Panc1 (cell line): ENCODE measurements at regions not wholly inside any gene's neighbourhood (a gene's known extent, or its start where the extent isn't known, plus 50 kb on each side); places are given as distances from the start of the nearest gene placed in this dataset.

Experiments used
- ATAC-seq: fragments of 200-7000 bp; cut with Tn5 transposase; 2 replicates; pipeline ENCODE4 v1.9.1; 2020; ENCODE audit warnings: mild to moderate bottlenecking, moderate library complexity
- BruUV-seq: library from RNA; stranded (reverse); fragments of 400-500 nt; replicated peaks from 2 replicates; lab custom pipeline; 2021; lab: Mats Ljungman, UMichigan
- CTCF ChIA-PET: fragments of 300-600 bp; sonication (Branson Sonifier 250); formaldehyde crosslinking; loops from one replicate; lab custom pipeline; 2022; ENCODE audit warnings: antibody characterized with exemption; lab: Charles Lee
- POLR2A ChIA-PET: fragments of 300-600 bp; sonication (Branson Sonifier 250); formaldehyde crosslinking; loops from one replicate; lab custom pipeline; 2022; ENCODE audit warnings: antibody characterized with exemption; lab: Charles Lee
- DNase-seq: peaks from one replicate; pipeline ENCODE4 v3.0.0-alpha.2; 2010; ENCODE audit warnings: low read depth, low spot score
- H3K27ac ChIP-seq: 2 replicates; pipeline ENCODE4 v1.5.1; 2011; ENCODE audit warnings: mild to moderate bottlenecking, low read length, inconsistent platforms
- H3K27me3 ChIP-seq: fragments of 200-500 bp; sonication (Bioruptor generic); 2 replicates; pipeline ENCODE4 v1.6.0; 2014; ENCODE audit warnings: low read length, inconsistent platforms; ENCODE audit not compliant: control insufficient read depth, insufficient read depth
- H3K36me3 ChIP-seq: fragments of 200-500 bp; sonication (Bioruptor generic); 2 replicates; pipeline ENCODE4 v1.5.1; 2014; ENCODE audit warnings: inconsistent platforms, mild to moderate bottlenecking, low read length, moderate library complexity; ENCODE audit not compliant: control insufficient read depth, insufficient read depth
- H3K4me1 ChIP-seq: 2 replicates; pipeline ENCODE4 v1.5.1; 2011; ENCODE audit warnings: inconsistent platforms, mild to moderate bottlenecking, low read length, moderate library complexity; ENCODE audit not compliant: control insufficient read depth, insufficient read depth
- H3K4me3 ChIP-seq, 2 experiments: 2 replicates each; pipeline ENCODE4 v1.5.1; 2011 to 2012; ENCODE audit warnings: low read depth in 2 of 2, low read length in 2 of 2, mild to moderate bottlenecking in 2 of 2, inconsistent platforms in 1 of 2, moderate library complexity in 1 of 2
- H3K9me3 ChIP-seq: fragments of 200-500 bp; sonication (Bioruptor generic); 2 replicates; pipeline ENCODE4 v1.5.1; 2014; ENCODE audit warnings: low read depth, mild to moderate bottlenecking, inconsistent platforms, low read length, moderate library complexity; ENCODE audit not compliant: control insufficient read depth, insufficient read depth
- POLR2AphosphoS5 ChIP-seq: IDR thresholded peaks from 2 replicates; pipeline ENCODE4 v1.6.1; 2012; ENCODE audit warnings: mild to moderate bottlenecking, low read depth, low read length, moderate library complexity
- SIN3A ChIP-seq: IDR thresholded peaks from 2 replicates; pipeline ENCODE4 v1.6.1; 2012; ENCODE audit warnings: low read depth, mild to moderate bottlenecking, low read length, moderate library complexity, borderline replicate concordance; ENCODE audit not compliant: insufficient read depth
- TCF7L2 ChIP-seq: IDR thresholded peaks from 2 replicates; pipeline ENCODE4 v1.6.1; 2011; ENCODE audit warnings: mild to moderate bottlenecking, low read depth, low read length, inconsistent platforms
- in situ Hi-C: cut with HindIII; loops from 2 replicates; pipeline ENCODE4 v1.10.0; 2016; ENCODE audit warnings: low sequenced_read_pairs, low pct_unique_long_range_greater_than_20kb
- intact Hi-C: fragments of 100-400 bp; cut with micrococcal nuclease; formaldehyde crosslinking; loops from one replicate; pipeline ENCODE4 v1.10.0; 2022; ENCODE audit not compliant: unreplicated experiment
- TF ChIP-seq, protein P1 (sequence below): fragments of 450-650 bp; IDR thresholded peaks from 2 replicates; pipeline ENCODE4 v1.5.1; 2017; ENCODE audit warnings: mild to moderate bottlenecking
- TF ChIP-seq, protein P2 (sequence below), 2 experiments: IDR thresholded peaks; 2 replicates each; pipeline ENCODE4 v1.6.1; 2011 to 2012; ENCODE audit warnings: low read depth in 2 of 2, control low read depth in 1 of 2, low read length in 1 of 2, mild to moderate bottlenecking in 1 of 2, moderate library complexity in 1 of 2; ENCODE audit not compliant: insufficient read depth in 1 of 2

DNA sequence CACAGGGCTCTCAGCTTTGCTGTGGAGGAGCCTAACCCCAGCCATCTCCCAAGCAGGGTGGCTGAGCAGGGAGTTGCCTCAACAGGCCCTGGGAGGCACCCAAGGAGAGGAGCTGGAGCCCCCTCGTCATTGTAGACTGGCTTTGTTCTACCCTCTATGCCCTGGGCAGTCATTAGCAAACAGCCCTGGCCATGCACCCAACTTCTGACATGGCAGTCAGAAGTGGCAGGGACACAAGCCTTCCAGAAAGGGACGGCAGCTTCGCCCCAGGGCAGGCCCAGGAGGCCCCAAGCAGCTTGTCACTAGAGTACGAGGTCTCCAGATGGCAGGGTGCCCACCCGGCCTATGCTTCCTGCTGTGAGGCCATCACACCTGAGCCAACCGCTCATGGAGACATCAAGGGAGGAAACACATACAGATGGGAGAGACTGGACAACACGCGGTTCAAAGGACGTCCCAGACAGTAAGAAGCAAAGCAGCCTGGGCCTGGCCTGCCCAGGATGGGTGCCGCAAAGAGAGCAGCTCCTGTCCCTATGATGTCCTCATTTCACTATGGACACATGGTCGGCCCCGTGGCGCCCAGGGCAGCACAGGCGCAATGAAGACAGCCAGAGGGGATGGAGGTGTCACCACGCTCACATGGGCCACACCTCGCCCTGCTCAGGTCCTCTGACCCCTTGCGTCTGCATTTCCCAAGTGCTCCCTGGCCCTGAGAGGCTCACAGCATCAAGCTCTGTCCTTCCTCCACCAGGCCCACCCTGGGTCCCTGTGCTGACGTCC lies 190.9 kb upstream of the CXCL12 start:
- no peak overlapping the region for H3K27ac ChIP-seq
- intact Hi-C loops, result no loop called here

DNA sequence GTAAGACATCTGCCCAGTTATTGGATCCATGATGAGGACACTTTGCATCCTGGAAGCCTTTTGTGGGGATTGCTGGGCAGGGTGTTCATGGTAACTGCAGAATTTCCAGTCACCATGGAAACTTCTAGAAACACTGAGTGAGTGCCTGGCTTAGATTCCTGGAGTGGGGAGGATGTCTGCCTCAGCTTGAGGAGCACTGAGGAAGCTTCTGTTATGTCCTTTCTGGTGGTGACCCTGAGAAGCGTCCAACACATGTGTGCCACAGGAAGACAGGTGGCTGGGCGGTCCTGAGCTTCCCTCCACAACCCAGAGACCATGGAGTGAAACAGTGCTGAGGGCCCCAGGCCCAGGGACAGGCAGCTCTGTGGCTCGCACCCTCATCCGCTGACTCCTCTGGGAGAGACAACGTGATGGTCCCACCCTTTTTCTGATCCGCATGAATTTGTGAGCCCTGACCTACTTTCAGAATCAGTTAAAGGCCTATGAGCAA lies 191.8 kb upstream of the CXCL12 start:
- Histone ChIP-seq H3K27ac (no peak overlapping the region), H3K36me3 (no peaks in the 10 kb centered on the region), H3K27me3 (no peaks in the 10 kb centered on the region), H3K9me3 (no peaks in the 10 kb centered on the region), H3K4me3 (no peak overlapping the region), H3K4me1 (no peaks in the 10 kb centered on the region)
- CTCF ChIA-PET, result no interaction called here
- ATAC-seq (no peak), DNase-seq (no peak)
- no TSS peak for BruUV-seq
- intact Hi-C loops, result no loop called here
- POLR2A ChIA-PET, result no interaction called here
- in situ Hi-C loops, result no loop called here
- TF ChIP-seq SIN3A (no peak), POLR2AphosphoS5 (no peak), TCF7L2 (no peak)
- TF ChIP-seq, protein P1, sequence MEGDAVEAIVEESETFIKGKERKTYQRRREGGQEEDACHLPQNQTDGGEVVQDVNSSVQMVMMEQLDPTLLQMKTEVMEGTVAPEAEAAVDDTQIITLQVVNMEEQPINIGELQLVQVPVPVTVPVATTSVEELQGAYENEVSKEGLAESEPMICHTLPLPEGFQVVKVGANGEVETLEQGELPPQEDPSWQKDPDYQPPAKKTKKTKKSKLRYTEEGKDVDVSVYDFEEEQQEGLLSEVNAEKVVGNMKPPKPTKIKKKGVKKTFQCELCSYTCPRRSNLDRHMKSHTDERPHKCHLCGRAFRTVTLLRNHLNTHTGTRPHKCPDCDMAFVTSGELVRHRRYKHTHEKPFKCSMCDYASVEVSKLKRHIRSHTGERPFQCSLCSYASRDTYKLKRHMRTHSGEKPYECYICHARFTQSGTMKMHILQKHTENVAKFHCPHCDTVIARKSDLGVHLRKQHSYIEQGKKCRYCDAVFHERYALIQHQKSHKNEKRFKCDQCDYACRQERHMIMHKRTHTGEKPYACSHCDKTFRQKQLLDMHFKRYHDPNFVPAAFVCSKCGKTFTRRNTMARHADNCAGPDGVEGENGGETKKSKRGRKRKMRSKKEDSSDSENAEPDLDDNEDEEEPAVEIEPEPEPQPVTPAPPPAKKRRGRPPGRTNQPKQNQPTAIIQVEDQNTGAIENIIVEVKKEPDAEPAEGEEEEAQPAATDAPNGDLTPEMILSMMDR, result no peak
- TF ChIP-seq, protein P2, sequence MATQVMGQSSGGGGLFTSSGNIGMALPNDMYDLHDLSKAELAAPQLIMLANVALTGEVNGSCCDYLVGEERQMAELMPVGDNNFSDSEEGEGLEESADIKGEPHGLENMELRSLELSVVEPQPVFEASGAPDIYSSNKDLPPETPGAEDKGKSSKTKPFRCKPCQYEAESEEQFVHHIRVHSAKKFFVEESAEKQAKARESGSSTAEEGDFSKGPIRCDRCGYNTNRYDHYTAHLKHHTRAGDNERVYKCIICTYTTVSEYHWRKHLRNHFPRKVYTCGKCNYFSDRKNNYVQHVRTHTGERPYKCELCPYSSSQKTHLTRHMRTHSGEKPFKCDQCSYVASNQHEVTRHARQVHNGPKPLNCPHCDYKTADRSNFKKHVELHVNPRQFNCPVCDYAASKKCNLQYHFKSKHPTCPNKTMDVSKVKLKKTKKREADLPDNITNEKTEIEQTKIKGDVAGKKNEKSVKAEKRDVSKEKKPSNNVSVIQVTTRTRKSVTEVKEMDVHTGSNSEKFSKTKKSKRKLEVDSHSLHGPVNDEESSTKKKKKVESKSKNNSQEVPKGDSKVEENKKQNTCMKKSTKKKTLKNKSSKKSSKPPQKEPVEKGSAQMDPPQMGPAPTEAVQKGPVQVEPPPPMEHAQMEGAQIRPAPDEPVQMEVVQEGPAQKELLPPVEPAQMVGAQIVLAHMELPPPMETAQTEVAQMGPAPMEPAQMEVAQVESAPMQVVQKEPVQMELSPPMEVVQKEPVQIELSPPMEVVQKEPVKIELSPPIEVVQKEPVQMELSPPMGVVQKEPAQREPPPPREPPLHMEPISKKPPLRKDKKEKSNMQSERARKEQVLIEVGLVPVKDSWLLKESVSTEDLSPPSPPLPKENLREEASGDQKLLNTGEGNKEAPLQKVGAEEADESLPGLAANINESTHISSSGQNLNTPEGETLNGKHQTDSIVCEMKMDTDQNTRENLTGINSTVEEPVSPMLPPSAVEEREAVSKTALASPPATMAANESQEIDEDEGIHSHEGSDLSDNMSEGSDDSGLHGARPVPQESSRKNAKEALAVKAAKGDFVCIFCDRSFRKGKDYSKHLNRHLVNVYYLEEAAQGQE (IDR thresholded peaks at IDR 0.05; ENCODE audit: insufficient read depth in 1 of 2, low read depth in 2 of 2, low read length in 1 of 2), result no peak

More for the DNA sequence above, 190.9 kb upstream of the CXCL12 start:
- H3K4me1 ChIP-seq, result no peaks in the 10 kb centered on the region
- no peaks in the 10 kb centered on the region for H3K27me3 ChIP-seq
- ATAC-seq (no peak), DNase-seq (no peak)
- H3K36me3 ChIP-seq, result no peaks in the 10 kb centered on the region
- ChIA-PET CTCF (no interaction called here), POLR2A (no interaction called here)
- in situ Hi-C loops, result no loop called here
- no peaks in the 10 kb centered on the region for H3K9me3 ChIP-seq
- no peak for TF ChIP-seq POLR2AphosphoS5
- no peak overlapping the region for H3K4me3 ChIP-seq
- BruUV-seq, result no TSS peak

GRCh38 chr10:44577533-44577932 lies 192.6 kb upstream of the CXCL12 start:
- ATAC-seq, result no peak
- intact Hi-C loops, result no loop called here
- in situ Hi-C loops, result no loop called here
- no peaks in the 10 kb centered on the region for H3K27me3 ChIP-seq
- TF ChIP-seq TCF7L2 (no peak), POLR2AphosphoS5 (no peak), SIN3A (no peak)
- TF ChIP-seq, protein P2 (IDR thresholded peaks at IDR 0.05; ENCODE audit: insufficient read depth in 1 of 2, low read depth in 2 of 2, low read length in 1 of 2), result no peak
- TF ChIP-seq, protein P1, result no peak
- H3K4me3 ChIP-seq, result no peak overlapping the region
- POLR2A ChIA-PET, result no interaction called here
- no peak for DNase-seq
- H3K27ac ChIP-seq, result no peak overlapping the region
- BruUV-seq, result no TSS peak
- CTCF ChIA-PET, result no interaction called here
- H3K36me3 ChIP-seq, result no peaks in the 10 kb centered on the region
- H3K9me3 ChIP-seq, result no peaks in the 10 kb centered on the region
- no peaks in the 10 kb centered on the region for H3K4me1 ChIP-seq
